T follicular helper cell (primary cell): ENCODE measurements at regions not wholly inside any gene's neighbourhood (a gene's known extent, or its start where the extent isn't known, plus 50 kb on each side); places are given as distances from the start of the nearest gene placed in this dataset.

Source experiments
- DNase-seq: peaks from one replicate; pipeline ENCODE4 v3.0.0-alpha.2; 2020; ENCODE audit warnings: low read depth

- DNase-seq: no peak
Observed at GRCh38 chr13:40118337-40118736, 462.9 kb downstream of the COG6 start.

- no peak for DNase-seq
Observed at GRCh38 chr13:40119852-40120251, 464.4 kb downstream of the COG6 start.

- DNase-seq: no peak
Observed at GRCh38 chr13:40120288-40120687, 464.8 kb downstream of the COG6 start.

- no peak for DNase-seq
Observed at GRCh38 chr13:40120781-40121180, 465.3 kb downstream of the COG6 start.

GRCh38 chr13:40121722-40122121 lies 466.3 kb downstream of the COG6 start:
- DNase-seq: no peak

GRCh38 chr13:40123962-40124632 lies 468.6 kb downstream of the COG6 start:
- DNase-seq: no peak

- no peak for DNase-seq
Observed at GRCh38 chr13:40124633-40125015, 469.2 kb downstream of the COG6 start.

GRCh38 chr13:40125336-40125735 lies 469.9 kb downstream of the COG6 start:
- no peak for DNase-seq

- no peak for DNase-seq
Observed at GRCh38 chr13:40126306-40127085, 471.0 kb downstream of the COG6 start.

- no peak for DNase-seq
Observed at GRCh38 chr13:40127476-40127875, 472.0 kb downstream of the COG6 start.

GRCh38 chr13:40127925-40128324 lies 472.5 kb downstream of the COG6 start:
- no peak for DNase-seq

- DNase-seq: no peak
Observed at GRCh38 chr13:40129467-40129866, 474.0 kb downstream of the COG6 start.

GRCh38 chr13:40130871-40131636 lies 475.6 kb downstream of the COG6 start:
- no peak for DNase-seq

GRCh38 chr13:40132249-40132648 lies 476.8 kb downstream of the COG6 start:
- no peak for DNase-seq

GRCh38 chr13:40136896-40137295 lies 481.4 kb downstream of the COG6 start:
- DNase-seq: no peak

- DNase-seq: no peak
Observed at GRCh38 chr13:40137400-40137799, 481.9 kb downstream of the COG6 start.

- no peak for DNase-seq
Observed at GRCh38 chr13:40139896-40140520, 484.5 kb downstream of the COG6 start.

- no peak for DNase-seq
Observed at GRCh38 chr13:40141859-40142555, 486.5 kb downstream of the COG6 start.

- no peak for DNase-seq
Observed at GRCh38 chr13:40143106-40143505, 487.6 kb downstream of the COG6 start.

- DNase-seq: no peak
Observed at GRCh38 chr13:40143559-40143958, 488.1 kb downstream of the COG6 start.

- DNase-seq: no peak
Observed at GRCh38 chr13:40145139-40145538, 489.7 kb downstream of the COG6 start.

- no peak for DNase-seq
Observed at GRCh38 chr13:40146063-40146462, 490.6 kb downstream of the COG6 start.
